ENCODE measurements at regions not wholly inside any gene's neighbourhood (a gene's known extent, or its start where the extent isn't known, plus 50 kb on each side); places are given as distances from the start of the nearest gene placed in this dataset.

- TF ChIP-seq CTCF (IDR thresholded peaks at IDR 0.05; ENCODE audit: low read length) (no peak), EZH2 (optimal IDR thresholded peaks at IDR 0.05; ENCODE audit: low read depth, low read length) (no peak), EZH2phosphoT487 (IDR thresholded peaks at IDR 0.05; ENCODE audit: low read length) (no peak)
- Histone ChIP-seq H4K20me1 (ENCODE audit: insufficient read depth, low read length) (no peaks in the 10 kb centered on the region), H3K36me3 (replicated peaks; ENCODE audit: insufficient read depth, low read length) (no peaks in the 10 kb centered on the region), H3F3A (ENCODE audit: insufficient read depth, low read length) (no peaks in the 10 kb centered on the region), H3K4me2 (ENCODE audit: low read depth, low read length) (no peak overlapping the region), H3K4me3 (ENCODE audit: low read length) (no peak overlapping the region), H3K9ac (ENCODE audit: low read length) (no peak overlapping the region), H3K27me3 (replicated peaks; ENCODE audit: insufficient read depth, low read length) (peaks cover 95% of the 10 kb centered on the region), H2AFZ (ENCODE audit: low read length) (no peak overlapping the region), H3K9me2 (replicated peaks; ENCODE audit: insufficient read depth, low read length) (no peaks in the 10 kb centered on the region), H3K9me3 (replicated peaks; ENCODE audit: insufficient read depth, low read length) (no peaks in the 10 kb centered on the region), H3K79me2 (ENCODE audit: low read length) (no peaks in the 10 kb centered on the region), H3K4me1 (ENCODE audit: low read length) (no peaks in the 10 kb centered on the region), H3K27ac (ENCODE audit: low read length) (no peak overlapping the region)
- no peak for DNase-seq
Measured at GRCh38 chr20:50271612-50272011, 81.0 kb downstream of the CEBPB start.

GRCh38 chr20:50272030-50272723 is 81.5 kb downstream of the CEBPB start:
- no peaks in the 10 kb centered on the region for H3F3A ChIP-seq (ENCODE audit: insufficient read depth, low read length)
- no peak overlapping the region for H3K9ac ChIP-seq (ENCODE audit: low read length)
- no peaks in the 10 kb centered on the region for H3K79me2 ChIP-seq (ENCODE audit: low read length)
- H3K36me3 ChIP-seq (replicated peaks; ENCODE audit: insufficient read depth, low read length), result no peaks in the 10 kb centered on the region
- no peak overlapping the region for H3K4me2 ChIP-seq (ENCODE audit: low read depth, low read length)
- no peaks in the 10 kb centered on the region for H3K9me2 ChIP-seq (replicated peaks; ENCODE audit: insufficient read depth, low read length)
- H3K4me3 ChIP-seq (ENCODE audit: low read length), result no peak overlapping the region
- H3K27ac ChIP-seq (ENCODE audit: low read length), result no peak overlapping the region
- TF ChIP-seq EZH2 (optimal IDR thresholded peaks at IDR 0.05; ENCODE audit: low read depth, low read length) (no peak), EZH2phosphoT487 (IDR thresholded peaks at IDR 0.05; ENCODE audit: low read length) (no peak), CTCF (IDR thresholded peaks at IDR 0.05; ENCODE audit: low read length) (no peak)
- no peaks in the 10 kb centered on the region for H3K4me1 ChIP-seq (ENCODE audit: low read length)
- H4K20me1 ChIP-seq (ENCODE audit: insufficient read depth, low read length), result no peaks in the 10 kb centered on the region
- DNase-seq, result no peak
- H3K27me3 ChIP-seq (replicated peaks; ENCODE audit: insufficient read depth, low read length), result peaks cover 95% of the 10 kb centered on the region
- no peaks in the 10 kb centered on the region for H3K9me3 ChIP-seq (replicated peaks; ENCODE audit: insufficient read depth, low read length)
- H2AFZ ChIP-seq (ENCODE audit: low read length), result no peak overlapping the region

- DNase-seq, result no peak
- no peaks in the 10 kb centered on the region for H3K9me3 ChIP-seq (replicated peaks; ENCODE audit: insufficient read depth, low read length)
- H3K79me2 ChIP-seq (ENCODE audit: low read length), result no peaks in the 10 kb centered on the region
- no peaks in the 10 kb centered on the region for H3K9me2 ChIP-seq (replicated peaks; ENCODE audit: insufficient read depth, low read length)
- H2AFZ ChIP-seq (ENCODE audit: low read length), result no peak overlapping the region
- H3K9ac ChIP-seq (ENCODE audit: low read length), result no peak overlapping the region
- TF ChIP-seq EZH2phosphoT487 (IDR thresholded peaks at IDR 0.05; ENCODE audit: low read length) (no peak), EZH2 (optimal IDR thresholded peaks at IDR 0.05; ENCODE audit: low read depth, low read length) (no peak), CTCF (IDR thresholded peaks at IDR 0.05; ENCODE audit: low read length) (no peak)
- no peaks in the 10 kb centered on the region for H3F3A ChIP-seq (ENCODE audit: insufficient read depth, low read length)
- no peaks in the 10 kb centered on the region for H4K20me1 ChIP-seq (ENCODE audit: insufficient read depth, low read length)
- H3K4me3 ChIP-seq (ENCODE audit: low read length), result no peak overlapping the region
- H3K4me1 ChIP-seq (ENCODE audit: low read length), result no peaks in the 10 kb centered on the region
- peaks cover 95% of the 10 kb centered on the region for H3K27me3 ChIP-seq (replicated peaks; ENCODE audit: insufficient read depth, low read length)
- H3K27ac ChIP-seq (ENCODE audit: low read length), result no peak overlapping the region
- no peak overlapping the region for H3K4me2 ChIP-seq (ENCODE audit: low read depth, low read length)
- no peaks in the 10 kb centered on the region for H3K36me3 ChIP-seq (replicated peaks; ENCODE audit: insufficient read depth, low read length)
Measured at GRCh38 chr20:50272724-50273446, 82.3 kb downstream of the CEBPB start.
